Kidney (tissue), 13 donors: ENCODE measurements at regions not wholly inside any gene's neighbourhood (a gene's known extent, or its start where the extent isn't known, plus 50 kb on each side); places are given as distances from the start of the nearest gene placed in this dataset.

Experiments used
- DNase-seq, 5 donors: peaks; one replicate each; pipeline ENCODE4 v3.0.0-alpha.2; 2013 to 2020
- FAIRE-seq: peaks from 2 replicates; lab custom pipeline; 2012; peaks lifted over from hg19 to GRCh38; lab: Jason Lieb, UNC
- H3K27ac ChIP-seq, 2 donors: one replicate each; pipeline ENCODE4 v1.7.0; 2013; ENCODE audit warnings: low read depth in 2 of 2, low read length in 2 of 2, inconsistent platforms in 1 of 2
- H3K27me3 ChIP-seq: one replicate; pipeline ENCODE4 v1.7.1; 2013; ENCODE audit warnings: low read length, inconsistent platforms; ENCODE audit not compliant: control insufficient read depth, insufficient read depth
- H3K36me3 ChIP-seq, 3 donors: one replicate each; pipeline versions ENCODE4 v1.7.0 to v1.7.1; 2013; ENCODE audit warnings: low read length in 3 of 3, control low read depth in 1 of 3, inconsistent platforms in 1 of 3; ENCODE audit not compliant: insufficient read depth in 3 of 3, control insufficient read depth in 2 of 3
- H3K4me1 ChIP-seq, 3 donors: one replicate each; pipeline versions ENCODE4 v1.7.0 to v1.7.1; 2013; ENCODE audit warnings: low read length in 3 of 3, inconsistent platforms in 1 of 3, low read depth in 1 of 3; ENCODE audit not compliant: control insufficient read depth in 2 of 3, insufficient read depth in 2 of 3
- H3K4me3 ChIP-seq, 3 donors: one replicate each; pipeline versions ENCODE4 v1.7.0 to v1.8.1; 2013; ENCODE audit warnings: low read length in 3 of 3, control low read depth in 1 of 3, inconsistent platforms in 1 of 3
- H3K9ac ChIP-seq, 3 donors: one replicate each; pipeline versions ENCODE4 v1.7.0 to v1.7.1; 2013; ENCODE audit warnings: low read length in 3 of 3, control low read depth in 1 of 3, inconsistent platforms in 1 of 3
- H3K9me3 ChIP-seq, 3 donors: one replicate each; pipeline versions ENCODE4 v1.7.0 to v1.7.1; 2013; ENCODE audit warnings: low read length in 3 of 3, control low read depth in 1 of 3, inconsistent platforms in 1 of 3; ENCODE audit not compliant: control insufficient read depth in 2 of 3, insufficient read depth in 1 of 3
- CTCF ChIP-seq: IDR thresholded peaks from 3 replicates; pipeline ENCODE4 v1.5.1; 2012; ENCODE audit warnings: mild to moderate bottlenecking, moderate library complexity, borderline replicate concordance; ENCODE audit not compliant: insufficient read depth; ENCODE audit errors: extremely low read depth
- intact Hi-C: fragments of 100-400 bp; cut with DNase I; formaldehyde crosslinking; loops from one replicate; pipeline ENCODE4 v1.11.1; 2022
- donor health status: control.
- donor health status: control.
- donor health status: control.
- donor health status: control.
- donor health status: control.
- donor health status: DM: yes; HTN: yes; CAD: no.
- donor health status: Normal renal cell carcinoma (clear cell type).

DNA sequence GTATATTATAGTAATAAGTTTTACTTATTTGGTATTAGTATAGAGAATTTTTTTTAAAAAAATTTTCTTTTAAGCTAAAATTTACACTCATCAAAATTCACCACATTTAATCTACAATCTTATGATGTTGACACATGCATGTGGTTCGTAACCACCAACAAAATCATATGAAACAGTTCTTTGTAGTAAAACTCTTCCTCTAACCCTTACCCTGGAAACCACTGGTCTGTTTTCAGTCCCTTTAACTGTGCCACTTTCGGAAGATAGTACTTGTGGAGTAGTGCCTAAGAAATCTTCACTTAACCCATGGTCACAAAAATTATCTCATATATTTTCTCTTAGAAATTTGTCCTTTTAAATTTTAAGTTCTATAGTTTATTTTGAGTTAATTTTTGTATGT, 1498.8 kb downstream of the MAT2B start:
- Histone ChIP-seq H3K27me3 (no peaks in the 10 kb centered on the region), H3K4me3 (no peak overlapping the region), H3K9ac (no peak overlapping the region), H3K4me1 (no peaks in the 10 kb centered on the region), H3K9me3 (no peaks in the 10 kb centered on the region), H3K36me3 (no peaks in the 10 kb centered on the region), H3K27ac (no peak overlapping the region)
- intact Hi-C loops = no loop called here
- no peak for TF ChIP-seq CTCF
- no peak for FAIRE-seq
- no peak for DNase-seq

GRCh38 chr5:165014439-165014838, 1509.0 kb downstream of the MAT2B start:
- intact Hi-C loops = no loop called here
- Histone ChIP-seq H3K9me3 (no peaks in the 10 kb centered on the region), H3K27me3 (no peaks in the 10 kb centered on the region), H3K9ac (no peak overlapping the region), H3K4me3 (no peak overlapping the region), H3K36me3 (no peaks in the 10 kb centered on the region), H3K4me1 (no peaks in the 10 kb centered on the region), H3K27ac (no peak overlapping the region)
- no peak for DNase-seq
- no peak for FAIRE-seq
- TF ChIP-seq CTCF = no peak

DNA sequence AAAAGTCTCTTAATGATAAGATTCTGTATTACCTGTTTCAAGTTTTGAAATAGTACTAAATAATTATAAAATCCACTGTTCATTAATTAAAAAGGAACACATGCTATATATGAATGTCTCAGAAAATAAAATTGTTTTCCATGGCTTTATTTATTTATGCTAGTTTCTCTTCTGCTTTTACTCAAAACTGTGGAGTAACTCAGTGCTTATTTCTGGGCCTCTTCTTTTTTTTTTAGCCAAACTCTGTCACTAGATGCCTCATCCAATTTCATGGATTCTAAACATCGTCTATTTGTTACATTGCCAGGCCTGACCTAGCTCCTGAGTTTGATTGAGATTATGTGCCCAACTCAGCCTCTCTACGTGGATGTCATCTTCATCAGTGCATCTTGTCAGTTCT, 1509.7 kb downstream of the MAT2B start:
- H3K27ac ChIP-seq = no peak overlapping the region
- no peaks in the 10 kb centered on the region for H3K4me1 ChIP-seq
- H3K27me3 ChIP-seq = no peaks in the 10 kb centered on the region
- H3K4me3 ChIP-seq = no peak overlapping the region
- no peaks in the 10 kb centered on the region for H3K9me3 ChIP-seq
- TF ChIP-seq CTCF = no peak
- FAIRE-seq (no peak), DNase-seq (no peak)
- H3K36me3 ChIP-seq = no peaks in the 10 kb centered on the region
- intact Hi-C loops = no loop called here
- H3K9ac ChIP-seq = no peak overlapping the region

- DNase-seq = no peak
- intact Hi-C loops = no loop called here
- Histone ChIP-seq H3K27me3 (no peaks in the 10 kb centered on the region), H3K9ac (no peak overlapping the region), H3K4me3 (no peak overlapping the region), H3K4me1 (no peaks in the 10 kb centered on the region), H3K36me3 (no peaks in the 10 kb centered on the region), H3K9me3 (no peaks in the 10 kb centered on the region), H3K27ac (no peak overlapping the region)
- FAIRE-seq = no peak
- no peak for TF ChIP-seq CTCF
Measured at GRCh38 chr5:165015547-165015946, 1510.1 kb downstream of the MAT2B start.
